Hepatocyte (in vitro differentiated cells): ENCODE measurements at regions not wholly inside any gene's neighbourhood (a gene's known extent, or its start where the extent isn't known, plus 50 kb on each side); places are given as distances from the start of the nearest gene placed in this dataset.

Experiments
- EZH2 ChIP-seq: fragments of 200-600 bp; sonication (generic); IDR thresholded peaks from 2 replicates; pipeline ENCODE4 v1.6.1; 2016; ENCODE audit warnings: antibody characterized with exemption, mild to moderate bottlenecking, borderline replicate concordance
- EZH2phosphoT487 ChIP-seq: fragments of 200-600 bp; sonication (generic); IDR thresholded peaks from one replicate; pipeline ENCODE4 v1.6.1; 2018; ENCODE audit warnings: antibody characterized with exemption, mild to moderate bottlenecking, low read depth, moderate library complexity; ENCODE audit not compliant: unreplicated experiment, severe bottlenecking
- TF ChIP-seq, protein P1 (sequence below): fragments of 200-600 bp; sonication (generic); IDR thresholded peaks from 2 replicates; pipeline ENCODE4 v1.5.1; 2016; ENCODE audit warnings: antibody characterized with exemption, mild to moderate bottlenecking; ENCODE audit not compliant: poor library complexity

DNA sequence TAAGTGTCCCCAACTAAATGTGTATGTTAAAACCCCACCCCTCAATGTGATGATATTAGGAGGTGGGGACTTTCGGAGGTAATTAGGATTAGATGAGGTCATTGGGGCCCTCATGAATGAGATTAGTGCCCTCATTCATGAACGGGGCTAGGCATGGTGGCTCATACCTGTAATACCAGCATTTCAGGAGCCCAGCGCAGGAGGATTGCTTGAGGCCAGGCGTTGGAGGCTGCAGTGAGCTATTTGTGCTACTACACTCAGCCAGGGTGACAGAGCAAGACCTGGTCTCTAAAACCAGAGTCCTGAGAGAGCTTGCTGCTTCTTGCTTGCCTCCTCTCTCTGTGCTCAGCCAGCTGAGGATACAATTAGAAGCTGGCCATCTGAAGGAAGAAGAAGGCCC, 62.1 kb upstream of the HSPA9 start:
- TF ChIP-seq, protein P1, sequence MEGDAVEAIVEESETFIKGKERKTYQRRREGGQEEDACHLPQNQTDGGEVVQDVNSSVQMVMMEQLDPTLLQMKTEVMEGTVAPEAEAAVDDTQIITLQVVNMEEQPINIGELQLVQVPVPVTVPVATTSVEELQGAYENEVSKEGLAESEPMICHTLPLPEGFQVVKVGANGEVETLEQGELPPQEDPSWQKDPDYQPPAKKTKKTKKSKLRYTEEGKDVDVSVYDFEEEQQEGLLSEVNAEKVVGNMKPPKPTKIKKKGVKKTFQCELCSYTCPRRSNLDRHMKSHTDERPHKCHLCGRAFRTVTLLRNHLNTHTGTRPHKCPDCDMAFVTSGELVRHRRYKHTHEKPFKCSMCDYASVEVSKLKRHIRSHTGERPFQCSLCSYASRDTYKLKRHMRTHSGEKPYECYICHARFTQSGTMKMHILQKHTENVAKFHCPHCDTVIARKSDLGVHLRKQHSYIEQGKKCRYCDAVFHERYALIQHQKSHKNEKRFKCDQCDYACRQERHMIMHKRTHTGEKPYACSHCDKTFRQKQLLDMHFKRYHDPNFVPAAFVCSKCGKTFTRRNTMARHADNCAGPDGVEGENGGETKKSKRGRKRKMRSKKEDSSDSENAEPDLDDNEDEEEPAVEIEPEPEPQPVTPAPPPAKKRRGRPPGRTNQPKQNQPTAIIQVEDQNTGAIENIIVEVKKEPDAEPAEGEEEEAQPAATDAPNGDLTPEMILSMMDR = no peak
- TF ChIP-seq EZH2phosphoT487 (no peak), EZH2 (no peak)
